H1 (cell line): ENCODE measurements at regions not wholly inside any gene's neighbourhood (a gene's known extent, or its start where the extent isn't known, plus 50 kb on each side); places are given as distances from the start of the nearest gene placed in this dataset.

ENCODE experiments used
- CTCF ChIA-PET: fragments of 300-600 bp; sonication (Branson Sonifier 250); formaldehyde crosslinking; loops from one replicate; lab custom pipeline; 2021; ENCODE audit not compliant: partially characterized antibody; lab: Charles Lee
- POLR2A ChIA-PET: fragments of 300-600 bp; sonication (Branson Sonifier 250); formaldehyde crosslinking; loops from one replicate; lab custom pipeline; 2021; ENCODE audit warnings: inconsistent platforms; ENCODE audit not compliant: partially characterized antibody; lab: Charles Lee
- DNase-seq, 2 experiments: peaks; one replicate each; pipeline versions ENCODE4 v3.0.0 to v3.0.0-alpha.2; 2010 to 2022; ENCODE audit warnings: low spot score in 2 of 2, low read depth in 1 of 2, mixed read lengths in 1 of 2
- FAIRE-seq: peaks from 2 replicates; lab custom pipeline; 2011; peaks lifted over from hg19 to GRCh38; lab: Jason Lieb, UNC
- H2AFZ ChIP-seq: 2 replicates; pipeline ENCODE4 v1.8.1; 2012; ENCODE audit warnings: low read length, inconsistent platforms
- H2AK5ac ChIP-seq: 2 replicates; pipeline ENCODE4 v1.6.1; 2013; ENCODE audit warnings: low read depth, low read length
- H2BK120ac ChIP-seq: replicated peaks from 2 replicates; pipeline ENCODE3; 2013; ENCODE audit warnings: low read depth, low read length, inconsistent platforms
- H2BK12ac ChIP-seq: 2 replicates; pipeline ENCODE4 v1.6.1; 2013; ENCODE audit warnings: low read depth, low read length
- H2BK15ac ChIP-seq: 2 replicates; pipeline ENCODE4 v1.6.1; 2013; ENCODE audit warnings: low read length
- H2BK20ac ChIP-seq: 2 replicates; pipeline ENCODE4 v1.6.1; 2013; ENCODE audit warnings: low read length
- H2BK5ac ChIP-seq: 2 replicates; pipeline ENCODE4 v1.6.1; 2013; ENCODE audit warnings: low read depth, low read length
- H3K14ac ChIP-seq: 2 replicates; pipeline ENCODE4 v1.6.1; 2013; ENCODE audit warnings: inconsistent platforms; ENCODE audit not compliant: insufficient read length
- H3K18ac ChIP-seq: 2 replicates; pipeline ENCODE4 v1.6.1; 2013; ENCODE audit warnings: low read length; ENCODE audit errors: extremely low read depth
- H3K23ac ChIP-seq: 2 replicates; pipeline ENCODE4 v1.6.1; 2013; ENCODE audit warnings: inconsistent platforms; ENCODE audit not compliant: insufficient read length
- H3K23me2 ChIP-seq: 2 replicates; pipeline ENCODE4 v1.6.1; 2013; ENCODE audit warnings: low read depth, low read length
- H3K27ac ChIP-seq: 2 replicates; pipeline ENCODE4 v1.6.1; 2011; ENCODE audit warnings: low read depth, low read length, inconsistent platforms
- H3K27me3 ChIP-seq, 4 experiments: replicated peaks in 1 of 4; 1 replicate in 1 of 4; 2 replicates in 3 of 4; pipeline versions ENCODE4 v1.6.1 to v1.8.1; 2011 to 2013; ENCODE audit warnings: low read length in 3 of 4, mild to moderate bottlenecking in 3 of 4, inconsistent platforms in 2 of 4, mixed read lengths in 2 of 4, moderate library complexity in 1 of 4; ENCODE audit not compliant: control insufficient read depth in 3 of 4, insufficient read depth in 3 of 4; ENCODE audit errors: extremely low read depth in 1 of 4
- H3K36me3 ChIP-seq, 4 experiments: 2 replicates each; pipeline versions ENCODE4 v1.6.1 to v1.8.1; 2011 to 2013; ENCODE audit warnings: mild to moderate bottlenecking in 4 of 4, low read length in 3 of 4, moderate library complexity in 2 of 4, control low read depth in 1 of 4, inconsistent platforms in 1 of 4; ENCODE audit not compliant: insufficient read depth in 4 of 4, control insufficient read depth in 2 of 4
- H3K4ac ChIP-seq: replicated peaks from 2 replicates; pipeline ENCODE3; 2013; ENCODE audit warnings: low read length, low read depth, mixed read lengths, inconsistent platforms; ENCODE audit not compliant: insufficient read length
- H3K4me1 ChIP-seq, 4 experiments: replicated peaks in 1 of 4; 1 replicate in 1 of 4; 2 replicates in 3 of 4; pipeline versions ENCODE4 v1.6.1 to v1.8.1; 2011 to 2013; ENCODE audit warnings: low read length in 3 of 4, inconsistent platforms in 2 of 4, mixed read lengths in 1 of 4; ENCODE audit not compliant: insufficient read depth in 4 of 4, control insufficient read depth in 3 of 4
- H3K4me2 ChIP-seq, 2 experiments: 2 replicates each; pipeline versions ENCODE4 v1.6.1 to v1.8.1; 2011 to 2013; ENCODE audit warnings: low read depth in 2 of 2, low read length in 2 of 2, control low read depth in 1 of 2, inconsistent platforms in 1 of 2, mild to moderate bottlenecking in 1 of 2; ENCODE audit not compliant: insufficient read depth in 1 of 2
- H3K4me3 ChIP-seq, 4 experiments: fragments of 200-600, 300-600 bp in 1 of 4; sonication (generic), shearing (Covaris generic), sonication (Bioruptor Twin) in 1 of 4; 2 replicates each; pipeline versions ENCODE4 v1.5.1 to v1.8.1; 2011 to 2016; ENCODE audit warnings: low read length in 4 of 4, low read depth in 3 of 4, control low read depth in 2 of 4, inconsistent platforms in 2 of 4, mild to moderate bottlenecking in 2 of 4, mixed read lengths in 1 of 4, moderate library complexity in 1 of 4; ENCODE audit not compliant: insufficient read depth in 2 of 4; ENCODE audit errors: extremely low read depth in 1 of 4
- H3K56ac ChIP-seq: replicated peaks from 2 replicates; pipeline ENCODE3; 2013; ENCODE audit warnings: low read depth, mild to moderate bottlenecking, mixed read lengths, low read length, inconsistent platforms; ENCODE audit not compliant: insufficient read length
- H3K79me1 ChIP-seq: 2 replicates; pipeline ENCODE4 v1.6.1; 2013; ENCODE audit warnings: low read depth, low read length, control low read depth
- H3K79me2 ChIP-seq, 2 experiments: 2 replicates each; pipeline versions ENCODE4 v1.6.1 to v1.8.1; 2012 to 2013; ENCODE audit warnings: low read length in 2 of 2, mild to moderate bottlenecking in 2 of 2, inconsistent platforms in 1 of 2; ENCODE audit not compliant: insufficient read depth in 2 of 2, control insufficient read depth in 1 of 2
- H3K9ac ChIP-seq, 4 experiments: replicated peaks in 1 of 4; 1 replicate in 1 of 4; 2 replicates in 3 of 4; pipeline versions ENCODE4 v1.6.1 to v1.8.1; 2011 to 2013; ENCODE audit warnings: low read depth in 3 of 4, low read length in 3 of 4, control low read depth in 2 of 4, mild to moderate bottlenecking in 2 of 4, moderate library complexity in 2 of 4, inconsistent platforms in 1 of 4; ENCODE audit errors: extremely low read depth in 1 of 4
- H3K9me3 ChIP-seq, 2 experiments: 2 replicates each; pipeline versions ENCODE4 v1.6.1 to v1.8.1; 2012 to 2013; ENCODE audit warnings: mild to moderate bottlenecking in 2 of 2, moderate library complexity in 2 of 2, control low read depth in 1 of 2, inconsistent platforms in 1 of 2, low read depth in 1 of 2, low read length in 1 of 2, mixed read lengths in 1 of 2; ENCODE audit not compliant: insufficient read depth in 2 of 2
- H4K20me1 ChIP-seq, 2 experiments: replicated peaks in 1 of 2; 2 replicates each; pipeline versions ENCODE3 to v1.8.1; 2011 to 2013; ENCODE audit warnings: inconsistent platforms in 2 of 2, low read length in 2 of 2, mild to moderate bottlenecking in 1 of 2; ENCODE audit not compliant: insufficient read depth in 2 of 2, control insufficient read depth in 1 of 2
- H4K5ac ChIP-seq: 2 replicates; pipeline ENCODE4 v1.6.1; 2013; ENCODE audit warnings: low read length, low read depth, mixed read lengths, inconsistent platforms; ENCODE audit not compliant: insufficient read length
- H4K8ac ChIP-seq: 2 replicates; pipeline ENCODE4 v1.8.0; 2013; ENCODE audit warnings: mild to moderate bottlenecking, moderate library complexity, low read length, inconsistent platforms; ENCODE audit not compliant: insufficient read depth; ENCODE audit errors: extremely low read depth
- H4K91ac ChIP-seq: replicated peaks from 2 replicates; pipeline ENCODE3; 2013; ENCODE audit warnings: low read length, mixed read lengths, inconsistent platforms; ENCODE audit not compliant: insufficient read length
- BRCA1 ChIP-seq: IDR thresholded peaks from 2 replicates; pipeline ENCODE4 v1.6.1; 2012; ENCODE audit warnings: low read depth, low read length, improper control_type of control experiment
- CBX8 ChIP-seq: fragments of 300-800, 300-1000 bp; sonication (generic); IDR thresholded peaks from 2 replicates; pipeline ENCODE4 v1.7.1; 2016; ENCODE audit warnings: low read depth, low read length, borderline replicate concordance
- EGR1 ChIP-seq: IDR thresholded peaks from 2 replicates; pipeline ENCODE4 v1.6.1; 2011; ENCODE audit warnings: low read depth, low read length, borderline replicate concordance
- EZH2 ChIP-seq: fragments of 200-600 bp; sonication (generic); IDR thresholded peaks from 2 replicates; pipeline ENCODE4 v1.7.1; 2012; ENCODE audit warnings: low read depth, mild to moderate bottlenecking, moderate library complexity, low read length, inconsistent platforms; ENCODE audit not compliant: severe bottlenecking
- KDM5A ChIP-seq: fragments of 200-600 bp; IDR thresholded peaks from 2 replicates; pipeline ENCODE4 v1.7.1; 2012; ENCODE audit warnings: mild to moderate bottlenecking, low read length, inconsistent platforms, mixed read lengths
- RBBP5 ChIP-seq: IDR thresholded peaks from 2 replicates; pipeline ENCODE4 v1.7.1; 2012; ENCODE audit warnings: low read depth, mild to moderate bottlenecking, inconsistent platforms, low read length, moderate library complexity, borderline replicate concordance
- SIN3A ChIP-seq, 2 experiments: IDR thresholded peaks in 1 of 2; conservative IDR thresholded peaks in 1 of 2; 2 replicates each; pipeline ENCODE4 v1.6.1; 2011 to 2012; ENCODE audit warnings: low read length in 2 of 2, improper control_type of control experiment in 1 of 2, low read depth in 1 of 2, mild to moderate bottlenecking in 1 of 2
- WGBS, 2 experiments: shearing (Covaris generic) in 1 of 2; methylation state at CpG; one replicate each; pipeline versions ENCODE4 v1.1.6 to v1.1.7; 2013 to 2015; ENCODE audit warnings: low lambda C conversion rate in 2 of 2, mixed read lengths in 2 of 2, inconsistent platforms in 1 of 2, low coverage in 1 of 2, missing lambda C conversion rate in 1 of 2; ENCODE audit not compliant: insufficient replicate concordance in 2 of 2, insufficient coverage in 1 of 2, insufficient read length in 1 of 2; ENCODE audit errors: extremely low coverage in 1 of 2, missing lambda C conversion rate in 1 of 2; 5-methylcytosine and 5-hydroxymethylcytosine counted together

- Histone ChIP-seq H4K91ac (no peak overlapping the region), H3K9ac (no peak overlapping the region), H3K56ac (no peak overlapping the region), H2BK12ac (no peak overlapping the region), H2BK20ac (no peak overlapping the region), H2AFZ (no peak overlapping the region), H3K36me3 (no peaks in the 10 kb centered on the region), H3K79me2 (no peaks in the 10 kb centered on the region), H3K18ac (no peak overlapping the region), H2AK5ac (no peak overlapping the region), H4K20me1 (no peaks in the 10 kb centered on the region), H3K9me3 (no peaks in the 10 kb centered on the region), H4K5ac (no peak overlapping the region), H3K4me2 (no peak overlapping the region), H3K23me2 (no peaks in the 10 kb centered on the region), H3K4me1 (no peaks in the 10 kb centered on the region), H2BK5ac (no peak overlapping the region), H3K4ac (no peak overlapping the region), H3K79me1 (no peaks in the 10 kb centered on the region), H3K23ac (no peak overlapping the region), H2BK120ac (no peak overlapping the region), H4K8ac (no peak overlapping the region), H3K27ac (no peak overlapping the region), H3K4me3 (no peak overlapping the region), H3K14ac (no peak overlapping the region), H3K27me3 (no peaks in the 10 kb centered on the region), H2BK15ac (no peak overlapping the region)
- POLR2A ChIA-PET, result interaction anchor here (0.8 kb wide), 1 partner anchor 66 kb away, joined by 3 read pairs; no protein-coding TSS in a partner anchor
- 88% methylated on average over 7 of the region's 7 CpGs; no CpG with 5 or more reads in 1 of the 2 experiments for WGBS, 2 experiments
- CTCF ChIA-PET, result interaction anchor here (1.0 kb wide), 1 partner anchor 92 kb away, joined by 4 read pairs; no protein-coding TSS in a partner anchor
- no peak for DNase-seq
- no peak for FAIRE-seq
- TF ChIP-seq BRCA1, result no peak
- no peak for TF ChIP-seq SIN3A (conservative IDR thresholded peaks at IDR 0.05 in 1 of 2, IDR thresholded peaks at IDR 0.05 in 1 of 2; ENCODE audit: low read depth in 1 of 2, low read length in 2 of 2)
- TF ChIP-seq EZH2, result no peak
- TF ChIP-seq EGR1, result no peak
- no peak for TF ChIP-seq KDM5A
- no peak for TF ChIP-seq CBX8
- no peak for TF ChIP-seq RBBP5
Observed at GRCh38 chr20:43798291-43799149, 71.7 kb upstream of the GTSF1L start.
